Stimulated activated CD8-positive, alpha-beta memory T cell treated with anti-CD3 and anti-CD28 coated beads, Interleukin-7, amount 100 ng/mL, for 1 hour (primary cell): ENCODE measurements at regions not wholly inside any gene's neighbourhood (a gene's known extent, or its start where the extent isn't known, plus 50 kb on each side); places are given as distances from the start of the nearest gene placed in this dataset.
"Not testable (repeated sequence)": the region's sequence is repeated elsewhere in the genome, so short reads cannot be mapped to it uniquely, and the experiment has no call there.

Experiments used
- DNase-seq, 2 donors: peaks; one replicate each; pipeline ENCODE4 v3.0.0-alpha.2; 2020; ENCODE audit warnings: low read depth in 2 of 2

- no peak for DNase-seq
Observed at GRCh38 chr2:75896779-75897366, 186.2 kb upstream of the GCFC2 start.

DNA sequence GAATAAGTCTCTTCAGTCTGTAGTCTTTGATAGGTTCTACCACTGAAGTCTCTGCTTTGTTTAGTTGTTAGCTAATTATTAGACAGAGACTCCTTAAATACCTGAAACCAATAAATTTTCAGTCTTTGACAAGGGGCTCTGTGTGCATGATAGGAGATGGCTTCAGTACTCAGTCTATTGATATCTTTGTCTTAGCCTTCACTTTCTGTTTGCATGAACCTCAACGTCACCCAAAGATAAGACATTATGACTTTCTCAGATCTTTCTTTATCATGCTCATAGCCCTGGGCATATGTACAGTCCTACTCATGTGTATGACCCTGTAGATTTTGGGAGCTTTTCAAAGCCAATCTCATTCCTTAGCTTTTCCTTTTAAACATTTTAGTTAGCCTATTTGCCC lies 183.5 kb upstream of the GCFC2 start:
- DNase-seq = no peak

DNA sequence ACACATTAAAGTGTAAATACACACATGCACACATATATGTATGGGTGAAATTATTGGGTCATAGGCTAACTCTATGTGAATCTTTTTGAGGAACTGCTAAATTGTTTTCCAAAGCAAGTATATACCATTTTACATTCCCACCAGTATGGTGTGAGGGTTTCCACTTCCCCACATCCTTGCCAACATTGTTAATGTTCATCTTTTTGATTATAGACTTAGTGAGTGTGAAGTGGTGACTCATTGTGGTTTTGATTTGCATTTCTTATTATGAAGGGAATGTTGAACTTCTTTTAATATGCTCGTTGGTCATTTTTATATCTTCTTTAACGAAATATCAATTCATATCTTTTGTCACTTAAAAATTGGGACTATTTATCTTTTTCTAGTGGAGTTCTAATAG lies 181.8 kb upstream of the GCFC2 start:
- DNase-seq = no peak

GRCh38 chr2:75882530-75882929 lies 171.8 kb upstream of the GCFC2 start:
- no peak for DNase-seq

DNA sequence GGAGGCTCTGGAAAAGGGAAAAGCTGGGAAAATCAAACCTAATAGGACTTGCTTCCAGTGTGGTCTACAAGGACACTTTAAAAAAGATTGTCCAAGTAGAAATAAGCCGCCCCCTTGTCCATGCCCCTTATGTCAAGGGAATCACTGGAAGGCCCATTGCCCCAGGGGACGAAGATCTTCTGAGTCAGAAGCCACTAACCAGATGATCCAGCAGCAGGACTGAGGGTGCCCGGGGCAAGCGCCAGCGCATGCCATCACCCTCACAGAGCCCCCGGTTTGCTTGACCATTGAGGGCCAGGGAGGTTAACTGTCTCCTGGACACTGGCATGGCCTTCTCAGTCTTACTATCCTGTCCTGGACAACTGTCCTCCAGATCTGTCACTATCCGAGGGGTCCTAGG lies 164.9 kb upstream of the GCFC2 start:
- not testable (repeated sequence) for DNase-seq

- not testable (repeated sequence) for DNase-seq
Observed at GRCh38 chr2:75871762-75872614, 161.3 kb upstream of the GCFC2 start.

DNA sequence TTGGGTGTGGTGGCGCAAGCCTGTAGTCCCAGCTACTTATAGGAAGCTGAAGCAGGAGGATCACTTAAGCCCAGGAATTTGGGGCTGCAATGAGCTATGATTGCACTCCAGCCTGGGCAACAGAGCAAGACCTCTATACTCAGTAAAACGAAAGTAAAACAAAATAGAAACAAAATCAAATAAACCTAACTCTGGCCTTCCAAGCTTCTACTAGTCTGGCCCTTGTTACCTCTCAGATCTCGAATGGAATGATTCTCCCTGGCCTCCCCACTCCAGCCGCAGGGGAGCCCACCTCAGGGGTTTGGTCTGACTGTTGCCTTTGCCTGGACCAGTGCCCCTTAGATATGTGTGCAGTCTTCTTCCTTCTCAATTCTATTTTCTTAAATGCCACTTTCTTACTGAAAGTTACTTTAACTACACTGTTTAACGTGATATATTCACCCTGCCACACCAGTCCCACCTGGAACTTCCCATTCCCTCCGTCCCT lies 160.0 kb upstream of the GCFC2 start:
- no peak for DNase-seq

GRCh38 chr2:75870133-75870532 lies 159.4 kb upstream of the GCFC2 start:
- DNase-seq = no peak

DNA sequence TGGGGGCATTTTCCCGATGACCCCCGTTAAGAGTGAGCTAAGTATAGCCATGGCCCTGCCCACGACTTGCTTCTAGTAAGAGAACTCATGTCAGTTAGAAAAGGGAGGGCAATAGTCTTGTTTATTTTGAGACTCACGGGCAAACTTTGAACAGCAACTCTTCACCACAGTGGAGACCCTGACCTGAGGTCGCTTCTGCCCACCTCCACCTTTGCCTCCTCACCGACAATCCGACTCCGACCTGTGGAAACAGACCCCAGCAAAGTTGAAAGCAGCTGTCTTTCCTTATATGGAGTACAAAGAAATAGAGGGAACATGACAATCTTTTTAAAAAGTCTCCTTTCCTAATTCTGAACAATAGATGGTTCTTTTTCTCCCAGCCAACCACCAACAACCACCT lies 155.0 kb upstream of the GCFC2 start:
- no peak for DNase-seq

DNA sequence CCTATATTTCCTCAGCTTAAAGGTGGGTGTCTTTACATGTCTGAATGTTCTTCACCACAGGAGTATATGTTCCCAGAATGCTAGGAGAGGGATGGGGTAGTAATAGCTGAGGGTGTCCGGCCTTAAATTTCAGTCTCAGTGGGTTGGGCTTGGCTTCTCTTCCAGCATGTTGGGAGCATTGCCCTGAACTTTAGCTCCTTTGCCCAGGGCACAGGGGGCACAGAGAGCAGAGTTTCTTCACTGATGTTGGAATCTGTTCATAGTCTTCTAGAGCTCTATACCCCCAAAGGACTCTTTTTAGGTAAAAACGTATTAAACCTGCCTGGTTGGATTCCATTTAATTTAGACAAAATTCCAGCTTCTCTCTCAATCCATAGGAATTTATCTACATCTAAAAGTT lies 154.4 kb upstream of the GCFC2 start:
- DNase-seq = no peak

- DNase-seq = no peak
Observed at GRCh38 chr2:75862547-75862946, 151.8 kb upstream of the GCFC2 start.

DNA sequence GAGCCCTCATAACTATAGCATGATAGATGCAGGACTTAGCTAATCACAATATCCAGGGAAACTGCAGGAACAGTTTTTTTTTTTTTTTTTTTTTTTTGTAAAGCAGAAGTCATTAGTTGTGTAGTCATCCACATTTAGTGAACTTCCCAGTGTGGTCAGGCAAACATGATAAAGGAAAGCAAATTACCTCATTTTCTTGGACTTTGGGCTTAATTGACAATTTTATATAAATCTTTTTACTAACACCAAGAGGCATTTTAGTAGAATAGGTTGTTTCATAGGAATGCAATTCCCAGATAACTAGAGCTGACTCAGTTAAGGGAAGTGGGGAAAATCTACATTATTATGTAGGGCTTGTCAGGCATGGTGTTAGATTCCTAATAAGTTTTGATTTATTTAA lies 142.7 kb upstream of the GCFC2 start:
- DNase-seq = no peak

DNA sequence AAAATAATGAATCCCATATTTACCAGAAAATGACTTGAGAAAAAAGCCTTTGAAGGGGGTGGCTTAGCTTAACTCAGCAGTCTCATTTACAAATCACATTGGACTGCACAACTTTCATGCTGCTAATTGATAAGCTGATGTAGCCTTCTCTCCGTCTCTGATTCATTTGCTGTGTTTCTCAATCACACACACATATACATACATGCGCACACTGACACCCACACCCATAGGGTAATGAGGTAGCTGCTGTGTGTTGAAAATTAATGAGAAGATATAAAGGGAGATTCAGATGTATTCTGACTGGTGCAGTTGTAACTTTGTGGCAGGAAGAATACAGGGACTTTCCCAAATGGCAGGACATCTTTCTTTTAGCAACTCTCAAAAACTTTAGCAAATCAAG lies 141.9 kb upstream of the GCFC2 start:
- DNase-seq = no peak

- DNase-seq = no peak
Observed at GRCh38 chr2:75846683-75847190, 136.0 kb upstream of the GCFC2 start.

- no peak for DNase-seq
Observed at GRCh38 chr2:75844651-75845050, 133.9 kb upstream of the GCFC2 start.

GRCh38 chr2:75834588-75834987 lies 123.9 kb upstream of the GCFC2 start:
- DNase-seq = not testable (repeated sequence)

DNA sequence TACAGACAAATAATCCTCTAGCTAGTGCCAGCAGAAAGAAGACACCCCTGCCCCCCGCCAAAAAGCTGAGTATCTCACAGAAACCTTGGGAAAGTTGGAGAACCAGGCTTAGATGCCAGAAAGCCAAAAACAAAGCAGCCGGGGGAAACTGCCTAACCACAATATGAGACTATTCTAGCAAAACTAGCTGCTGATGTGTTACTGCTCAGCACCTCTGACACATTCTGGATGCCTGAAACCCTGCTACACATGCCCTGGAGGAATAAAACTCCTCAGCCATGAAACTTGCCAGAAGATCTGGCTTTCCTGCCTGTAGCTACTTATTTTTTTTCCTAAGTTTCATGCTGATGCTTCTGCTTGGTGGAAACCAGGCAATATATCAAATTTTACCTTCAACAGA lies 122.7 kb upstream of the GCFC2 start:
- DNase-seq = no peak

GRCh38 chr2:75828826-75829225 lies 118.1 kb upstream of the GCFC2 start:
- DNase-seq = no peak

DNA sequence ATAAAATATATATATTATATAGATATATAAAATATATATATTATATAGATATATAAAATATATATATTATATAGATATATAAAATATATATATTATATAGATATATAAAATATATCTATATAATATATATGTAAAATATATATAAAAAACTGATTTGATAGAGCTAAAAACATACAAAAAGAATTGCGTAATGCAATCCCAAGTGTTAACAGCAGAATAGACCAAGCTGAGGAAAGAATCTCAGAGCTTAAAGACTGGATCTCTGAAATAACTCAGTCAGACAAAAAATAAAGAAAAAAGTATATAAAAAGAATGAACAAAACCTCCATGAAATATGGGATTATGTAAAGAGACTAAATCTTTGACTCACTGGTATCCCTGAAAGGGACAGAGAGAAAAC lies 112.8 kb upstream of the GCFC2 start:
- DNase-seq = not testable (repeated sequence)

- no peak for DNase-seq
Observed at GRCh38 chr2:75822336-75822735, 111.6 kb upstream of the GCFC2 start.

GRCh38 chr2:75820693-75821092 lies 110.0 kb upstream of the GCFC2 start:
- no peak for DNase-seq

GRCh38 chr2:75810611-75811330 lies 100.1 kb upstream of the GCFC2 start:
- no peak for DNase-seq
